ENCODE measurements at regions not wholly inside any gene's neighbourhood (a gene's known extent, or its start where the extent isn't known, plus 50 kb on each side); places are given as distances from the start of the nearest gene placed in this dataset.

GRCh38 chr9:84187090-84187489 lies 153.5 kb downstream of the SLC28A3 start:
- Histone ChIP-seq H3K4me3 (ENCODE audit: control insufficient read depth in 2 of 3, extremely low read depth in 1 of 3, insufficient read depth in 2 of 3, low read depth in 1 of 3, low read length in 3 of 3) (no peak overlapping the region), H3K9me1 (ENCODE audit: control insufficient read depth, extremely low read depth, insufficient read depth, low read length) (no peaks in the 10 kb centered on the region), H3K36me3 (ENCODE audit: control insufficient read depth in 2 of 2, extremely low read depth in 1 of 2, insufficient read depth in 2 of 2, low read length in 2 of 2) (no peaks in the 10 kb centered on the region), H3K4me1 (ENCODE audit: control insufficient read depth, extremely low read depth, insufficient read depth, low read length) (peaks cover 6% of the 10 kb centered on the region), H3K4me2 (ENCODE audit: control insufficient read depth, extremely low read depth, insufficient read depth, low read depth, low read length) (no peak overlapping the region), H3K27me3 (ENCODE audit: control insufficient read depth, extremely low read depth, insufficient read depth, low read length) (peaks cover 3% of the 10 kb centered on the region), H4K20me1 (ENCODE audit: control insufficient read depth, extremely low read depth, insufficient read depth, low read length) (no peaks in the 10 kb centered on the region), H2AFZ (ENCODE audit: control insufficient read depth, low read length) (no peak overlapping the region), H3K9ac (ENCODE audit: control insufficient read depth, extremely low read depth, insufficient read depth, low read length) (no peak overlapping the region), H3K79me2 (ENCODE audit: control insufficient read depth, insufficient read depth, low read length) (no peaks in the 10 kb centered on the region), H3K9me3 (ENCODE audit: control insufficient read depth, low read depth, low read length) (no peaks in the 10 kb centered on the region), H3K27ac (ENCODE audit: control insufficient read depth, insufficient read depth, low read length) (no peak overlapping the region)
- DNase-seq (ENCODE audit: low read depth, low spot score) (no peak), FAIRE-seq (no peak)
- dilution Hi-C loops (cut with MboI; ENCODE audit: extremely low pct_ligation_motif_present, low sequenced_read_pairs) = no loop called here
- TF ChIP-seq EZH2 (IDR thresholded peaks at IDR 0.05; ENCODE audit: low read length) = no peak
- no peak for TF ChIP-seq CTCF (optimal IDR thresholded peaks at IDR 0.05 in 1 of 3, IDR thresholded peaks at IDR 0.05 in 1 of 3, conservative IDR thresholded peaks at IDR 0.05 in 1 of 3; ENCODE audit: extremely low read depth in 1 of 3, insufficient read depth in 2 of 3, low read length in 3 of 3)

GRCh38 chr9:84189904-84190303 lies 150.7 kb downstream of the SLC28A3 start:
- no peak for FAIRE-seq
- TF ChIP-seq CTCF (optimal IDR thresholded peaks at IDR 0.05 in 1 of 3, IDR thresholded peaks at IDR 0.05 in 1 of 3, conservative IDR thresholded peaks at IDR 0.05 in 1 of 3; ENCODE audit: extremely low read depth in 1 of 3, insufficient read depth in 2 of 3, low read length in 3 of 3) = no peak
- TF ChIP-seq EZH2 (IDR thresholded peaks at IDR 0.05; ENCODE audit: low read length) = no peak
- Histone ChIP-seq H3K4me1 (ENCODE audit: control insufficient read depth, extremely low read depth, insufficient read depth, low read length) (peaks cover 4% of the 10 kb centered on the region), H3K27me3 (ENCODE audit: control insufficient read depth, extremely low read depth, insufficient read depth, low read length) (peaks cover 3% of the 10 kb centered on the region), H3K4me2 (ENCODE audit: control insufficient read depth, extremely low read depth, insufficient read depth, low read depth, low read length) (no peak overlapping the region), H3K4me3 (ENCODE audit: control insufficient read depth in 2 of 3, extremely low read depth in 1 of 3, insufficient read depth in 2 of 3, low read depth in 1 of 3, low read length in 3 of 3) (no peak overlapping the region), H3K9ac (ENCODE audit: control insufficient read depth, extremely low read depth, insufficient read depth, low read length) (no peak overlapping the region), H3K36me3 (ENCODE audit: control insufficient read depth in 2 of 2, extremely low read depth in 1 of 2, insufficient read depth in 2 of 2, low read length in 2 of 2) (no peaks in the 10 kb centered on the region), H3K9me1 (ENCODE audit: control insufficient read depth, extremely low read depth, insufficient read depth, low read length) (no peaks in the 10 kb centered on the region), H3K79me2 (ENCODE audit: control insufficient read depth, insufficient read depth, low read length) (no peaks in the 10 kb centered on the region), H3K27ac (ENCODE audit: control insufficient read depth, insufficient read depth, low read length) (no peak overlapping the region), H4K20me1 (ENCODE audit: control insufficient read depth, extremely low read depth, insufficient read depth, low read length) (no peaks in the 10 kb centered on the region), H3K9me3 (ENCODE audit: control insufficient read depth, low read depth, low read length) (no peaks in the 10 kb centered on the region), H2AFZ (ENCODE audit: control insufficient read depth, low read length) (no peak overlapping the region)
- no peak for DNase-seq (ENCODE audit: low read depth, low spot score)
- dilution Hi-C loops (cut with MboI; ENCODE audit: extremely low pct_ligation_motif_present, low sequenced_read_pairs) = no loop called here

All from keratinocyte (primary cell).